WI38 (cell line): ENCODE measurements at regions not wholly inside any gene's neighbourhood (a gene's known extent, or its start where the extent isn't known, plus 50 kb on each side); places are given as distances from the start of the nearest gene placed in this dataset.

Source experiments
- H3K4me3 ChIP-seq: 2 replicates; pipeline ENCODE4 v1.5.1; 2011; ENCODE audit warnings: low read depth, mild to moderate bottlenecking, control low read depth, low read length
- CTCF ChIP-seq: IDR thresholded peaks from 2 replicates; pipeline ENCODE4 v1.5.1; 2012; ENCODE audit warnings: low read depth, mild to moderate bottlenecking, control low read depth, low read length

DNA sequence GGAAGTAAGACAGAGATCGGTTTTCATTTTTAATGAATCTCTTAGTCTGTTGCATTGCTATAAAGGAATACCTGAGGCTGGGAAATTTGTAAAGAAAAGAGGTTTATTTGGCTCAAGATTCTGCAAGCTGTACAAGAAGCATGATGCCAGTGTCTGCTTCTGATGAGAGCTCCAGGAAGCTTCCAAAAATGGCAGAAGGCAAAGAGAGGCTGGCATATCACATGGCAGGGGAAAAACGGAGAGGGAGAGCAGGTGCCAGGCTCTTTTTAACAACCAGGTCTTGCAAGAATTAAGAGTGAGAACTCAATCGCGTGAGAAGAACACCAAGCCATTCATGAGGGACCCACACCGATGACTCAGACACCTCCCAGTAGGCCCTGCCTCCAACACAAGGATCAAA is 125.0 kb upstream of the THSD7A start:
- no peak overlapping the region for H3K4me3 ChIP-seq
- no peak for TF ChIP-seq CTCF

- TF ChIP-seq CTCF = no peak
- H3K4me3 ChIP-seq = no peak overlapping the region
These were observed 126.0 kb upstream of the THSD7A start for GRCh38 chr7:11957956-11958355.

DNA sequence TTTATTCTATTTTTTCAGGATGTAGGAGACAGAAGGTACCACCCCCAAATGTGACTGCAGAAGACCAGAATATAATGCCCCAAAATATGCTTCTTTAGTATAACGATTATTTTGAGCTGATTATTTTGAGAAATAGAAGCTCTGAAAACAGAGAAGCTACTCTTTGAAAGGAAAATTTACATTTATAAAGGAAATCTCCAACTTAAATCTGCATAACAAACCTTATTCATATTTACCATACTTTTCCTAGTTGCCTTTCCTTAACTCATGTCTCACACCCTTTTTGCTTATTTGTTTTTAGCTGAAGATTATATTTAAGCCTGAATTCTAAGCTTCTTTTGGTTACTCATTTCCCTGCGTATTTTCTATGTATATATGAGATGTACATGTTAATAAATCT is 127.1 kb upstream of the THSD7A start:
- TF ChIP-seq CTCF = no peak
- no peak overlapping the region for H3K4me3 ChIP-seq

DNA sequence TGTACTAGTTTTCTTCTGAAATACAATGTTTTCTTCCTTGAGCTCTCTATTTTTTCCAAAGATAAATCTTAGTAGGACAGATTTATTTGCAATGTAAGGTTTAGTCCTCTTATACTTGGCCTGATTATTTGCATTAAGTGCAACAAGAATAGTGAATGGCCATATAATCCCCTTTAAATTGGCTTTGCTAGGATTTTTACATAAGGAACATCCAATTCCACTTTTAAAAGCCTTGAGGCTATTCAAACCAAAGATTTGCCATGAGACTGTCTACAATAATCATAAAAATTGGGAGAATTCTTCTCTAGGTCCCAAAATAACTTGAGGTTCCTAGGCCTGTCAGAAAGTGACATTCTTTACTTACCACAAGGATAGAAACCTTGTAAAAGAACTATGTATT is 128.6 kb upstream of the THSD7A start:
- TF ChIP-seq CTCF = no peak

DNA sequence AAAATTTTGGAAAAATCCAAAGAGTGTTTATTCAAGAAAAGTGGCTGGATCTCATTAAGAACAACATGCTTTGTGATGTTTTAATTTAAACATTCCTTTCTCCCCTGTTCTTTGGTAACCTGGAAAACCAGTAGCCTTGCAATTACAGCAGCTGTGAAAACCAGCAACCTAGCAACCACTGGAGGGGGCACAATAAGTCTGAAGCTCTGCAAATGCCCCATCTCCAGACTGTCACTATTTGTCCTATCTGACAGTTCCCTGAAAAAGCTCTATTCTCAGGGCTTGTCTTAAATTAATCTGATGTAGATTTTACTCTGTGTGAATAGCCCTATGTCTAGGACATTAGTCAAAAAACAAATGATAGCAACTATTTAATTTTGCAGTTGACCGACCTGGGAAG is 137.6 kb upstream of the THSD7A start:
- TF ChIP-seq CTCF = no peak
- H3K4me3 ChIP-seq = no peak overlapping the region

More for the DNA sequence above, 128.6 kb upstream of the THSD7A start:
- no peak overlapping the region for H3K4me3 ChIP-seq

GRCh38 chr7:11970132-11970531 is 138.1 kb upstream of the THSD7A start:
- no peak overlapping the region for H3K4me3 ChIP-seq
- TF ChIP-seq CTCF = no peak

- H3K4me3 ChIP-seq = no peak overlapping the region
- no peak for TF ChIP-seq CTCF
These were observed 153.4 kb upstream of the THSD7A start for GRCh38 chr7:11985376-11985775.

DNA sequence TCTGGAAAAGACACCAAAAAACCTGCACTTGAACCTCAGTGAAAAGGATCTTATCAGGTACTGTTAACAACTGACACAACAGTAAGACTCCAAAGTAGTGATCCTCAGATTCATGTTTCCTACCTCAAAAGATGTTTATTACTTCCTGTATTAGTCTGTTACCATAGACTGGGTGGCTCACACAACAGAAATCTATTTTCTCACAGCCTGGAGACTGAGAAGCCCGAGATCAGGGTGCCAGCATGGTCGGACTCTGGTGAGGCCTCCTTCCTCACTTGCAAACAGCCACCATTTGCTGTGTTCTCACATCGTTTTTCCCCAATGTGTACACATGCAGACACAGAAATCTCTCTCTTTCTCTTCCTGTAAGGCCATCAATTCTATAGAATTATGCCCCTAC is 154.0 kb upstream of the THSD7A start:
- H3K4me3 ChIP-seq = no peak overlapping the region
- TF ChIP-seq CTCF = no peak
